Prostate gland (tissue), 2 donors: ENCODE measurements at regions not wholly inside any gene's neighbourhood (a gene's known extent, or its start where the extent isn't known, plus 50 kb on each side); places are given as distances from the start of the nearest gene placed in this dataset.

Experiments used
- CTCF ChIP-seq, 4 experiments: fragments of 200-600 bp in 2 of 4; fragments of 450-650 bp in 2 of 4; sonication (generic) in 2 of 4; IDR thresholded peaks; 1 replicate in 3 of 4; 2 replicates in 1 of 4; pipeline ENCODE4 v1.5.1; 2016 to 2019; ENCODE audit warnings: antibody characterized with exemption in 4 of 4, mild to moderate bottlenecking in 2 of 4, moderate library complexity in 2 of 4
- POLR2A ChIP-seq: fragments of 450-650 bp; IDR thresholded peaks from one replicate; pipeline ENCODE4 v1.6.1; 2016; ENCODE audit warnings: antibody characterized with exemption, mild to moderate bottlenecking
- POLR2AphosphoS5 ChIP-seq: sonication (generic); formaldehyde crosslinking; IDR thresholded peaks from one replicate; pipeline ENCODE4 v1.6.1; 2017; ENCODE audit warnings: antibody characterized with exemption

GRCh38 chr5:61765471-61765870 lies 433.4 kb downstream of the ZSWIM6 start:
- no peak for TF ChIP-seq POLR2A
- no peak for TF ChIP-seq CTCF (IDR thresholded peaks at IDR 0.05)
- no peak for TF ChIP-seq POLR2AphosphoS5
